Neural cell (in vitro differentiated cells): ENCODE measurements at regions not wholly inside any gene's neighbourhood (a gene's known extent, or its start where the extent isn't known, plus 50 kb on each side); places are given as distances from the start of the nearest gene placed in this dataset.

Experiments used
- EZH2 ChIP-seq: fragments of 200-600, 300-800 bp; shearing (Covaris generic), sonication (generic); IDR thresholded peaks from 2 replicates; pipeline ENCODE4 v1.6.1; 2014; ENCODE audit warnings: antibody characterized with exemption, low read length, borderline replicate concordance, mild to moderate bottlenecking; ENCODE audit not compliant: insufficient read depth, poor library complexity, severe bottlenecking
- TF ChIP-seq, protein P1 (sequence below): fragments of 450-650 bp; IDR thresholded peaks from 2 replicates; pipeline ENCODE4 v1.5.1; 2014; ENCODE audit warnings: antibody characterized with exemption, mild to moderate bottlenecking, moderate library complexity; ENCODE audit not compliant: poor library complexity, severe bottlenecking

GRCh38 chr10:57844387-57844998 is 423.2 kb downstream of the IPMK start:
- TF ChIP-seq, protein P1, sequence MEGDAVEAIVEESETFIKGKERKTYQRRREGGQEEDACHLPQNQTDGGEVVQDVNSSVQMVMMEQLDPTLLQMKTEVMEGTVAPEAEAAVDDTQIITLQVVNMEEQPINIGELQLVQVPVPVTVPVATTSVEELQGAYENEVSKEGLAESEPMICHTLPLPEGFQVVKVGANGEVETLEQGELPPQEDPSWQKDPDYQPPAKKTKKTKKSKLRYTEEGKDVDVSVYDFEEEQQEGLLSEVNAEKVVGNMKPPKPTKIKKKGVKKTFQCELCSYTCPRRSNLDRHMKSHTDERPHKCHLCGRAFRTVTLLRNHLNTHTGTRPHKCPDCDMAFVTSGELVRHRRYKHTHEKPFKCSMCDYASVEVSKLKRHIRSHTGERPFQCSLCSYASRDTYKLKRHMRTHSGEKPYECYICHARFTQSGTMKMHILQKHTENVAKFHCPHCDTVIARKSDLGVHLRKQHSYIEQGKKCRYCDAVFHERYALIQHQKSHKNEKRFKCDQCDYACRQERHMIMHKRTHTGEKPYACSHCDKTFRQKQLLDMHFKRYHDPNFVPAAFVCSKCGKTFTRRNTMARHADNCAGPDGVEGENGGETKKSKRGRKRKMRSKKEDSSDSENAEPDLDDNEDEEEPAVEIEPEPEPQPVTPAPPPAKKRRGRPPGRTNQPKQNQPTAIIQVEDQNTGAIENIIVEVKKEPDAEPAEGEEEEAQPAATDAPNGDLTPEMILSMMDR: no peak
- TF ChIP-seq EZH2: no peak
